Activated T-helper 17 cell treated with anti-CD3 and anti-CD28 coated beads, Interleukin-2, amount 50 U/mL, for 72 hours (primary cell): ENCODE measurements at regions not wholly inside any gene's neighbourhood (a gene's known extent, or its start where the extent isn't known, plus 50 kb on each side); places are given as distances from the start of the nearest gene placed in this dataset.

ENCODE experiments used
- ATAC-seq: fragments of 150-1000 bp; cut with Tn5 transposase; replicated peaks from 2 replicates; pipeline ENCODE4 v1.10.0; 2021; ENCODE audit warnings: mild to moderate bottlenecking, moderate library complexity
- H3K27ac Mint-ChIP-seq: one replicate; pipeline ENCODE4 v1.8.0; 2022; ENCODE audit warnings: mixed read lengths
- H3K27me3 Mint-ChIP-seq: one replicate; pipeline ENCODE4 v1.8.0; 2022; ENCODE audit warnings: mixed read lengths
- H3K36me3 Mint-ChIP-seq: one replicate; pipeline ENCODE4 v1.8.0; 2022; ENCODE audit warnings: low read depth, mild to moderate bottlenecking, mixed read lengths
- H3K4me1 Mint-ChIP-seq: one replicate; pipeline ENCODE4 v1.8.0; 2022; ENCODE audit warnings: mixed read lengths
- H3K4me3 Mint-ChIP-seq: one replicate; pipeline ENCODE4 v1.8.0; 2022; ENCODE audit warnings: mild to moderate bottlenecking, mixed read lengths
- H3K9me3 Mint-ChIP-seq: one replicate; pipeline ENCODE4 v1.8.0; 2022; ENCODE audit warnings: mixed read lengths

DNA sequence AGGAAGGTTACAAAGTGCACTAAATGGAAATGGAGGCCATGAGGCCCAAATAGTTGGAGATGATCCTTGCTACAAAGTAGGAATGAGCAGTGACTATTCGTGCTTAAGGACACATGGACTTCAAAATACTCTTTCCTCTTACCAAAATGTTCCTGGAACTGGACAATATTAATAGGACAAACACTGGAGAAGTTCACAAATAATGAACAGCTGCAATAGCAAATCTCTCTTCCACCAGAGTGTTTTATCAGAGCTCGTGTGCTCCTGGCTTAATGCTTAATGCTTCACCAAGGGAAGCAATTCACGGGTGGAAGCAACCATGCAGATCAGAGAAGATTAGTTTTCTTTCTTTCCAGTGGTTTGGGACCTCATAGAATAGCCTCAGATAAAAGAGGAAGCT lies 435.4 kb downstream of the BCKDHB start:
- H3K9me3 Mint-ChIP-seq: no peaks in the 10 kb centered on the region
- H3K27ac Mint-ChIP-seq: no peak overlapping the region
- H3K27me3 Mint-ChIP-seq: peaks cover 9% of the 10 kb centered on the region
- no peaks in the 10 kb centered on the region for H3K36me3 Mint-ChIP-seq
- H3K4me3 Mint-ChIP-seq: no peak overlapping the region
- no peaks in the 10 kb centered on the region for H3K4me1 Mint-ChIP-seq
- no peak for ATAC-seq

DNA sequence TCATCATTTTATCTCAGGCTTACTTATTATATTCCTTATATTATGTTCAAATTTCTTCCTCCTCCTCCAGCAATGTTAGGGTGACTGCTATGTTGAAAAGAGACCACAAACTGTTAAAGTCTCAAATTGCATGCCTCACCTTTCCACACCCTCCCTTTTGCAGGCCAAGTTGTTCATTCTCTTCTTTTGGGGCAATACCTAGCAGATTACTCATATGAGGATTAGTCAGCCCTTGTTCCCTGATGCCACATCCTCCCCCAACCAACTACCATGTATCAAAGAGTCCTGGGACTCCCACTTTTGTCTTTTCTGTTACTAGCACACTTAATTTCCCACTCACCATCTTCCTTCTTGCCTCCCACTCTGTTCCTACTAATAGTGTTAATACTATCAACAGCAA lies 434.7 kb downstream of the BCKDHB start:
- Mint-ChIP-seq H3K4me3 (no peak overlapping the region), H3K36me3 (no peaks in the 10 kb centered on the region), H3K27ac (no peak overlapping the region), H3K27me3 (peaks cover 7% of the 10 kb centered on the region), H3K9me3 (no peaks in the 10 kb centered on the region), H3K4me1 (no peaks in the 10 kb centered on the region)
- ATAC-seq: peak; percentile 84

DNA sequence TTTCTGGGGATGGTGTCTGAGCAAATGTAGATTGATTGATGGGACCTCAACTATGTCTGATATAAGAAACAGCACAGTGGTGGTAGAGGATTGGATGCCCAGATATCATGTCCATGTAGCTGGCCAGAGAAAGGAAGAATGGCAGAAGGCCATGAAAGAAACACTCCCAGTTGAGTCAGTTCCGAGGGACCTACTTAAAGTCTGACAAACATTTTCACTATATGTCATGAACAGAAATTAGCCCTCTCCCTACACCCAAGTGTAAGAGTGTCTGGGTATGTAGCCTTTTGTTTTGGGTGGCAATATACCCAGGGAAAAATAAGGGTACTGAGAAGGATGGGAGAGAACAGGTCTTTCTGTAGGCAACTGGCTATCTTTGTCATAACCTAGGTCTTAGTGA lies 434.2 kb downstream of the BCKDHB start:
- no peaks in the 10 kb centered on the region for H3K4me1 Mint-ChIP-seq
- H3K9me3 Mint-ChIP-seq: no peaks in the 10 kb centered on the region
- ATAC-seq: peak; percentile 25
- H3K27ac Mint-ChIP-seq: no peak overlapping the region
- peaks cover 7% of the 10 kb centered on the region for H3K27me3 Mint-ChIP-seq
- no peak overlapping the region for H3K4me3 Mint-ChIP-seq
- no peaks in the 10 kb centered on the region for H3K36me3 Mint-ChIP-seq

DNA sequence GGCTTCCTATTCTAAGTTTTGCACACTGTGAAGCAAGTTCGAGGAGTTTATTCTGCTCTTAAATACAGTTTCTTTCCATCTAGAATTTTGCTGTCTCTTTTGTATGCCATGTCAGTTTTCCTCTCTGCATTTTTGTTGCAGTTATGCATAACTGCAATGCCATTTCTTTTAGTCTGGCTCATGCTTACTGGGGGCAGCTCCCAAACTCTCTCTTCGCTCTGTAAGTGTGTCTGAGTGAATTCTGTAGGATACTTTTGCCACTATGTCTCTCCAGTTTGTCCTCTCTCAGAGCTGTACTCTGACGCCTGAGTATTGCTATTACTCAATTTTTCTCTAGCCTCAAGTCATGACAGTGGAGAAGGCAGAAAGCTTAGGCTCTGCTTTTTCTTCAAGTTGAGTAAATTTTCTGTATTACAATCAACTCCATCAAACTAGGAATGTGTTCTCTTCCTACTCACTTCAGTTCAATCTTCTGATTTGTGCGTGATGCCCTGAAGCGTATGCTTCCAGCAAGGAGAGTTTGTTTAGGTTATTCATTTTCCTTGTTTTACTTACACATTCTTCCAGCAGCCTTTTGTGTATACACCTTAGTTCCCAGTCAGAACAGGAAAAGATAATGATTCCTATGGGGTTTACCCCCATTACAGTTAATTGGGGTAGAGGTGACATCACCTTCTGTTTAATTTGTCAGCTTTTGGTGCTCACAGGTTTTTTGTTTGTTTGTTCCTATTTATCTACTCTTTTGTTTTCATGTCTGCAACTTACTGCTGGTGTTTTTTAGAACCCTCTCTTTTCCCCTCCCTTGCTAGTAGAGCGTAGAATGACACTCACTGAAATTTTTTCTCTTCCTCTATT lies 430.9 kb downstream of the BCKDHB start:
- Mint-ChIP-seq H3K4me3 (no peak overlapping the region), H3K9me3 (no peaks in the 10 kb centered on the region), H3K27me3 (peaks cover 7% of the 10 kb centered on the region), H3K4me1 (no peaks in the 10 kb centered on the region), H3K36me3 (no peaks in the 10 kb centered on the region), H3K27ac (no peak overlapping the region)
- ATAC-seq: peak; percentile 19

DNA sequence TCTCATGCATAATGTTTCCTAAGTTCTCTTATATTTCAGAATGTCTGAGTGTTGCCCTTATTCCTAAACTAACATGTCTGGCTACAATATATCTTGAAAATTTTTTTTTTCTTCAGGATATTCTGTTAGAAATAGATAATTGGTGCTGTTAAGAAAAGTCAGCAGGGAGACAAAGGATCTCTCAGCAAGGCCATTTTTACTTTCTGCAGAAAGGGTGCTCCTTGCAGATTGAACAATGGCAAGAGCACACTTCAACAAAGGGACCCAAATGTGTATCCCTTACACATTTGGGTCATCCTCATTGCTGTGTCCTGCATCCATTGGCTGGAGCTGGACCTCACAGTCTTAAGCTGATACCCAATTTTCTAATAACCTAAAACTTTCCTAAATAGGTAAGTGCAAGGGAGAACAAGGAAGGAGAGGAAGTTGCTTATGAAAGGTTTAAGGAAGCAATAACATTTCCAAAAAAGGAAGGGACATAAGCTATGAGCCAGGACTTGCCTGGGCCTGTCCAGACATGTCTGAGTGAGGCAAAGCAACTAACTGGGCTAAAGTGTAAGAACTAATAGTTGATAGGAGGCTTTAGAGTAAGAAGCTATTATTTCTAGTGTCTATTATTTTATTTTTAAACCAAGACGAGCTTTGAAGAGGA lies 429.6 kb downstream of the BCKDHB start:
- ATAC-seq: no peak
- Mint-ChIP-seq H3K36me3 (no peaks in the 10 kb centered on the region), H3K4me1 (no peaks in the 10 kb centered on the region), H3K27me3 (peaks cover 7% of the 10 kb centered on the region), H3K27ac (peak overlapping the region; percentile 2), H3K4me3 (no peak overlapping the region), H3K9me3 (no peaks in the 10 kb centered on the region)

DNA sequence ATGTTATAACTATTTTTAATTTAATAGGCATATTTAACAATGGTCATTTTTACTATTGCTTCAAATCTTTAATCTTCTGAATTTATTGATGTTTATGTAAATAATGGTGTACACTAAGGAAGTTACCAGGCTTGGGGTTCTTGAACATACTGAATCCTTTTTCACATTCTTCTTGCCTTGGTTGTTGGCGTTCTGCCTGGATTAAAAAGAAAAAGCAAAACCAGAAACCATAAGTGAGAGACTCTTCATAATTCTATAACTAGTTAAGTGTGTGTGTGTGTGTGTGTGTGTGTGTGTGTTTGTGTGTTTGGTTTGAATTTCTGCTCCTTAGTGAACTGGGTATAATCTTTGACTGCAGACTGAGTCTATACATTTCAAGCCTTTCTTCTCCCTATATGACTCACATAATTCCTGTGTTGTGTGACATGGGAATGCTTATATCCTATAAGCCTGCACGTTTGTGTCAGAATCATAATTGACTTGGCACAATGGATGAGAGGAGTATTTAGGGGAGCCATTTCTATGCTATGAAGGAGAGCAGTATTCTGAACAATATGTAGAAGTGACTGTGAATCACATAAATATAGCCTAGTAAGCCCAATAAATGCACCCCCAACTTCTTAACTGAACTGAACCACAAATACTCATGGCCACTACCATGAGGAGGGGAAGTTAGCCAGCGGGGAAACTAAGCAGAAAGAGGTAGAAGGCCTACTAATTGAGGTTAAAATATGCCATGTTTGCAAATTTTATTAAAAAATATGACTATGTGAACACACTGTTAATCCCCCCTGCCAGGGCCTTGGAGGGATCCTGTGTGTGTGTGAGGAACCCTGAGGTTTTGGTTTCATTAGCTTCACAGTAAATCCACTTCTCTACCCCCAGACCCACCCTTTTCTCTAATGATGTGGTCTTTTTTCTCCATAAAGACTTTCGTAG lies 425.5 kb downstream of the BCKDHB start:
- H3K9me3 Mint-ChIP-seq: no peaks in the 10 kb centered on the region
- no peak overlapping the region for H3K27ac Mint-ChIP-seq
- H3K4me3 Mint-ChIP-seq: no peak overlapping the region
- no peaks in the 10 kb centered on the region for H3K4me1 Mint-ChIP-seq
- no peak for ATAC-seq
- H3K36me3 Mint-ChIP-seq: no peaks in the 10 kb centered on the region
- no peaks in the 10 kb centered on the region for H3K27me3 Mint-ChIP-seq

DNA sequence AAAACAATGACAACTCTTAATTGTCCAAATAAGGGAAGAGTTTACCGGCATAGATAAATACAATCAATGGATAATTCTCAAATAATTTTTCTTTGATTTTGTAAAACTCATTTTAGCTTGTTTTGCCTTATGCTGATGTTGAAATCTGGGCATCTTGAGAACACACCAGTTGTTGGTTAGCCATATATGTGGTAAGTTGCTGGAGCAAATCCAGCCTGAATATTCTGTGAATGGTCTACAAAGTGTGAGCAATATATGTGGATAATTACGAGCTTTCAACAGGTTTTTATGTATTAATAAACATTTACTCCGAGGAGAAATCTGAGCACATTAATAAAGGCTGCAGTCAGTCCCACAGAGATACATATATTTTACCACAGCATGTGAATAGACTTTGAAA lies 423.6 kb downstream of the BCKDHB start:
- H3K36me3 Mint-ChIP-seq: no peaks in the 10 kb centered on the region
- no peaks in the 10 kb centered on the region for H3K9me3 Mint-ChIP-seq
- H3K4me1 Mint-ChIP-seq: no peaks in the 10 kb centered on the region
- ATAC-seq: no peak
- H3K4me3 Mint-ChIP-seq: no peak overlapping the region
- H3K27me3 Mint-ChIP-seq: peaks cover 4% of the 10 kb centered on the region
- H3K27ac Mint-ChIP-seq: no peak overlapping the region

DNA sequence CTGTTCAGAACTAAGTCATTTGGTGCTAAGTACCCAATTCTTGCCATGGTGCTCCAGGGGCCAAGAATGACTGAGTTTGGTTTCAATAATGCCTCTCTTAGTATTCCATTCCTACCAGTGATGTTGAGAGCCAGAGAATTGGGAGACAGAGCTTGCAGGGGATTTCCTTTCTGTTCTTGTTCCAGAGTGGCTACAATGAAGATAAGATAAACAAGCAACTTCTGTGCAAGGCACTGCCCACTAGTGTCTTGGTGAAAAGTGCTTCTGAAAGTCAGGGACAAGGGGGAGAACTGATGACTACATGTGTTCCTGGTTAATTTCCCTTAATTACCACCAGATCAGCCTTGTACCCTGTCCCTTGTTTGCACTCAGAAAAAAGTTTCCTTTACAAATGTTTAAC lies 421.6 kb downstream of the BCKDHB start:
- H3K27me3 Mint-ChIP-seq: peaks cover 7% of the 10 kb centered on the region
- H3K27ac Mint-ChIP-seq: no peak overlapping the region

DNA sequence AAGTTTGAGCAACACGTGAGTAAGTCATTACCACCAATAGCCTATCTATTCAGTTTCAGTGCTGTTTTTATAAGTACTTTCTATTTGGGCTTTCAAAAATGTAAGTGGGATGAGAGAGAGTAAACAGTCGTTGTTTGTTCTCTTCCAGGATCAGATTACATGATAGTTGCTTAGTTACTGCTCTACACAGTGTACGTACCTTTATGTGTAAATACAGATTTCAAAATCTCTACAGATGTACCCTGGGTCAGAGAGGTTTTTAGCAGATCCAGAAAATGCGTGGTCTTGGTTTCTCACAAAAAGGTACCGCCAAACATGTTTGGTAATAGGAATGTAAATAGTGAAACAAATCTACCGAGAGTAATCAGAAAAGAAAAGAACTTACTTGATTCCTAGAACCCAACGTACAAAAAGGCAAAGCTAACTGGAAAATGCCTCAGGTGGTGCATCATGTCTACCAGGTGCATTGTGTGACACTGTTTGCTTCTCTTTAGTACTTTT lies 421.1 kb downstream of the BCKDHB start:
- Mint-ChIP-seq H3K27ac (no peak overlapping the region), H3K9me3 (no peaks in the 10 kb centered on the region), H3K36me3 (no peaks in the 10 kb centered on the region), H3K4me3 (no peak overlapping the region), H3K4me1 (no peaks in the 10 kb centered on the region), H3K27me3 (peaks cover 13% of the 10 kb centered on the region)
- no peak for ATAC-seq

More for the DNA sequence above, 421.6 kb downstream of the BCKDHB start:
- Mint-ChIP-seq H3K36me3 (no peaks in the 10 kb centered on the region), H3K4me3 (no peak overlapping the region), H3K4me1 (no peaks in the 10 kb centered on the region), H3K9me3 (no peaks in the 10 kb centered on the region)
- ATAC-seq: no peak

DNA sequence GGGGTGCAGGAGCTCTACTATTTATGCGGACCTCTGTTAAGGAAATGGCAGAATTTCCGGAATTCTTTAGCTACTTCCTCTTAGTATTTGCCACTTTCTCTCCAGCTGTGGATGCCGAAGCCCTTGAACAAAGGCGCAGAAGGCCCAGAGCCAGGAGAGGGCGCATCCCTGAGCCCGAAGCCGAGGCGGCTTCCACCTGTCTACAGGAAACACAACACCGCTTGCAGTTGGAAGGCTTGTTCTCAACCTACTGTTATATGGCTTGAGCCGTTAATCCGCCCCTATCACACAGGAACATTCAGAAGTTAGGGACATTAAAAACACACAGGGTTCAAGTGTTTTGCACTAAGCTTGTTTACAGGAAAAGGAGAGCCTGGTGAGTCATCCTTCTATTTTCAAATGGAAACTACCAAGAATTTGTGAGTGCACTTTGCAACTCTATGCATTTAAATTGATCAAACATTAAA lies 417.1 kb downstream of the BCKDHB start:
- peak; percentile 32 for ATAC-seq
- Mint-ChIP-seq H3K27ac (no peak overlapping the region), H3K4me1 (no peaks in the 10 kb centered on the region), H3K27me3 (peaks cover 14% of the 10 kb centered on the region), H3K9me3 (no peaks in the 10 kb centered on the region), H3K36me3 (no peaks in the 10 kb centered on the region), H3K4me3 (peak overlapping the region; percentile 9)

DNA sequence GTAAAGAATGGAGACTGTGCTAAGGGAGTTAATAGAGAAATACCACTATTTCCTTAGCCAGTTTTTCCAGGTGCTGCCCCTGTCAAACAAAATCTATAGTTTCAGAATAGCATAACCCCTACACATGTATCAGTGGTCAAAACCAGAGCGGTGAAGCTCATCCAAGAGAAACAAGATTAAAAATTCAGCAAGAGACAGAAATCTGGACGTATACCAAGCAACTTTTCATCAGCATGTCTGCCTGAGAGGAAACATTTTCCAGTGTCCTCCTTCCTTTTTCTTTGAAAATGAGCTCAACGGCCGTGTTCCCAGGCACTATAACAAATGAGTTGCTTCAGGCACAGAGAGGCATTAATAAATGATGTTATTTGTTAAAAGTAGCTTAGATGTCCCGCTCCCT lies 416.5 kb downstream of the BCKDHB start:
- no peak overlapping the region for H3K4me3 Mint-ChIP-seq
- no peaks in the 10 kb centered on the region for H3K36me3 Mint-ChIP-seq
- no peaks in the 10 kb centered on the region for H3K4me1 Mint-ChIP-seq
- H3K27ac Mint-ChIP-seq: no peak overlapping the region
- H3K9me3 Mint-ChIP-seq: no peaks in the 10 kb centered on the region
- no peak for ATAC-seq
- H3K27me3 Mint-ChIP-seq: peaks cover 14% of the 10 kb centered on the region

DNA sequence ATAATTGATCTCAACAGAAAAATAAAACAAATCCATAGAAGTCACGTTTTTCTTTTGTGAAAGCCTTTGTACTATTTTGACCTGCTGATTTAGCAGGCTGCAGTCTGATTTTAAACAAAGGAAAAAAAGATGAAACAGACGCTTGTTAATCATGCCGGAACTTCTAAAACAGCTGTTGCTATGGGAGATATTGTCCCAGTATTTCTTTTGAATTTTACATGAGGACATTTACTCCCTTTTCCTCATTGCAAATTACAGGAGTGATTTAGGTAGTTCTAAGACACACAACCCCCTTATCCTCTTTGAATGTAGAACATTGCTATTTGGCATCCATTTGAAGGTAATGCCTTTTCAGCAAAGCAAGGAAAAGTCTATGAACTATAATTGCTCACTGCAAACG lies 416.1 kb downstream of the BCKDHB start:
- H3K27ac Mint-ChIP-seq: no peak overlapping the region
- H3K4me3 Mint-ChIP-seq: no peak overlapping the region
- no peaks in the 10 kb centered on the region for H3K4me1 Mint-ChIP-seq
- H3K27me3 Mint-ChIP-seq: peaks cover 14% of the 10 kb centered on the region
- no peaks in the 10 kb centered on the region for H3K36me3 Mint-ChIP-seq
- ATAC-seq: no peak
- no peaks in the 10 kb centered on the region for H3K9me3 Mint-ChIP-seq

DNA sequence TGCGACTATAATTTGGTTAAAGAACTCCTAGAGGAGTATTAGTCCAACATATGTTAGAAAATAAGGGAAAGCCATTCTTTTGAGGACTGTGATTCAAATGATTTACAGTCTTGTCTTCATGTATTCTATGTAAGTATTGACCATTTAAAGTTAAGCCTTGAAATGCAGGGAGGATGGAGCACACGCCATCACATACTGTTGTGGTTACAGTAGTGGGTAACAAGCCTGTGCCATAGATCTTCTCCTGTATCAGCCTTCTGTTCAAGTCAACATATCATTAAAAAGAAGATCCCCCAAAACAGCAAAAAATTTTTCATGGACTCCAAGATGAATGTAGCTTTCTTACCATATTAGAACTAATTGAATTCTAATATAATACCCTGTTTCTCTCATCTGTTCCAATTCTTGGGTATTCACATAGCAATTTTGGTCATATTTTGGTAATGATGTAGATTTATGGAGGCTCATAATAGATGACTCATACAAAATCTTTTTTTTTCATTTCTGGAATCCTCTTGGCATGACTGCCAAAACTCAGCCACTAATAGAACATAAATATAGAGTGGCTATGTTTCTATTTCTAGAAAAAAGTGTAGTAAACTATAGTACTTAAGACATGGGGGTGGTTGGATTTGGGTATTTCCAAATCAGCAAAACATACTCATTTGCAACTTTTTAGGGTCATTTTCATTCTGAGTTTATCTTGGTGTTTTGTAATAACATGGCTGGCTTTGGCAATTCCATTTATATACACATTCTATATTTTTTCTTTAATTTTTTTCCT lies 413.5 kb downstream of the BCKDHB start:
- no peak for ATAC-seq
- Mint-ChIP-seq H3K27ac (no peak overlapping the region), H3K4me3 (no peak overlapping the region), H3K36me3 (no peaks in the 10 kb centered on the region), H3K27me3 (peaks cover 10% of the 10 kb centered on the region), H3K4me1 (no peaks in the 10 kb centered on the region), H3K9me3 (no peaks in the 10 kb centered on the region)

DNA sequence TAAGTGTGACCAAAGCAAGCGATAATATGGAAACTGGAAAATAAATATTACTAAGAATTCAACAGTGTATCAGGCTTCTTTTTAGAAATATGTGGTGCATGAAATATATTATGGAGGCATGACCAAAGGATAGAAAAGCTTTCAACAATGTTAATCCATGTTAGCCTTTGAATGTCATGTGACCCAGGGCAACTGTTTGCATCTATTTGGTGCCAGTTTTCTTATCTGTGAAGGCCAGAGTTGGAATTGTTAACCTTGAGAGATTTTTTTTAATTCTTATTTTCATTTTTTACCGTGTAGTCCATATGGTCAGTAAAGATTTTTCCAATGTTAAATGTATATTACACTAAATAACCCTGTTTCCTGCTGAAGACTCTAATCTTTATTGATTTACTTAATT lies 411.1 kb downstream of the BCKDHB start:
- no peaks in the 10 kb centered on the region for H3K9me3 Mint-ChIP-seq
- H3K4me3 Mint-ChIP-seq: no peak overlapping the region
- peaks cover 10% of the 10 kb centered on the region for H3K27me3 Mint-ChIP-seq
- H3K27ac Mint-ChIP-seq: no peak overlapping the region
- H3K4me1 Mint-ChIP-seq: no peaks in the 10 kb centered on the region
- H3K36me3 Mint-ChIP-seq: no peaks in the 10 kb centered on the region
- no peak for ATAC-seq
